GM18511 (cell line): ENCODE measurements at regions not wholly inside any gene's neighbourhood (a gene's known extent, or its start where the extent isn't known, plus 50 kb on each side); places are given as distances from the start of the nearest gene placed in this dataset.
"Not testable (repeated sequence)": the region's sequence is repeated elsewhere in the genome, so short reads cannot be mapped to it uniquely, and the experiment has no call there.

Experiments
- ATAC-seq: cut with Tn5 transposase; IDR thresholded peaks from one replicate; pipeline ENCODE4 v1.9.1; 2021; ENCODE audit warnings: mild to moderate bottlenecking, moderate library complexity; ENCODE audit not compliant: unreplicated experiment

GRCh38 chr1:222416001-222416791, 131.7 kb downstream of the HHIPL2 start:
- ATAC-seq, result no peak

- ATAC-seq, result no peak
Measured at GRCh38 chr1:222415441-222415840, 132.5 kb downstream of the HHIPL2 start.

DNA sequence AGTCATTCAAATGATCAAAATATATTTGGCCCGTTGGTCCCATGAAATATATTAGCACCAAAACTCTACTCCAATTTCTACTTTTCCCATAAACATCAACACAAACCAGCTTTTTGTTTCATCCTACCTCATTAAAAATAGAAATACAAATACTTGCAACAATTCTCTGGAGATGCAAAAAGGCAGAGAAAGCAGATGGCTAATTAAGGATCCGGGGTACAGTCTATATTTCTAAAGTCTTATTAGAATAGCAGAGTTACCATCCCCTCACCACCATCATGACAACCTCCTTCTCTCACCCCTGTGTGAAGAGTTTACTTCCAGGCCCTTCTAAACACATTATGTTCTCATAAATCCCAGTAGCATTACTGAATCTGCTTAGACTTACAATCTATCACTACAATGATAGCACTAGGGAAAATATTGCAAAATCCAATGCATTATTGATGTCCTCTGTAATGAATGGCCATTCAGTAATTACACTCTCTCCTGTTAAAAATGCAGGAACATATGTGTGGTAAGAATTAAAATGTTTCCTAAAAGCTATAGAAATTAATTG, 133.8 kb downstream of the HHIPL2 start:
- ATAC-seq, result no peak

GRCh38 chr1:222413436-222413835, 134.5 kb downstream of the HHIPL2 start:
- no peak for ATAC-seq

DNA sequence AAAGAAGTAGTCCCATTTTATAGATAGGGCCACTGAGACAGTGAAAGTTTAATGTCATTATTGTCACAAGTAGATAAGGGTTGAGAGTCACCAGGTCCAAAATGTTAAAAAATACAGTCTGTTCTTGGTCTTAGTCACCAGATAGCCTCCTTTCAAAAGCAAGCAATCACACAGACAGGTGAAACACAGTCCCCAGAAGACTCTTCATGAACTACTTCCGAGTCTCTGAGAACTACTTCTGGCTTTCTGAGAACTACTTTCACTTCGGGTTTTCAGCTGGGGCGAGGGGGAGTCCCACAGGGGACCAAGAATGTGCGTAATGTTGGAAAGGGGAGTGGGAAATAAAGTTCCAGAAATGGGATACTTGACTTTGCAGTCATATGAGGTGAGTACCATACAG, 143.2 kb downstream of the HHIPL2 start:
- peak; percentile 88 for ATAC-seq

DNA sequence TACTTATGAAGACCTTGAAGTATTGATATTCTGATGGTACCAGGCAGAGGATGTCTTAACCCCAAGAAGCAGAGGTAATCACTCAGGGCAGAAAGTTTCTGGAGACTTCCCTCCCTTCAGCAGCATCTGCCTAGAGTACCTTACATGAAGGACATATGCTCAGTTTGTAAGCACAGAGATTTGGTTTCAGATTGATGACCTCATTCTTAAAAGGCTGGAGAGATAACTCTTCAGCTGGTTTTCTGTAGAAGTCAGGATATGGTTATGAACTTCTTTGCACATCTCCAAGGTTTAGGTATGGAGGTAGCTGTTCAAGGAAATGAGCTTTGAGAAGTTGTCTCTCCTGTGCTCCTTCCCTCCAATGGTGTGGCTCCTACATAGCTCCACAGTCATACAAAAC, 148.7 kb downstream of the HHIPL2 start:
- no peak for ATAC-seq

GRCh38 chr1:222394224-222394623, 153.7 kb downstream of the HHIPL2 start:
- no peak for ATAC-seq

DNA sequence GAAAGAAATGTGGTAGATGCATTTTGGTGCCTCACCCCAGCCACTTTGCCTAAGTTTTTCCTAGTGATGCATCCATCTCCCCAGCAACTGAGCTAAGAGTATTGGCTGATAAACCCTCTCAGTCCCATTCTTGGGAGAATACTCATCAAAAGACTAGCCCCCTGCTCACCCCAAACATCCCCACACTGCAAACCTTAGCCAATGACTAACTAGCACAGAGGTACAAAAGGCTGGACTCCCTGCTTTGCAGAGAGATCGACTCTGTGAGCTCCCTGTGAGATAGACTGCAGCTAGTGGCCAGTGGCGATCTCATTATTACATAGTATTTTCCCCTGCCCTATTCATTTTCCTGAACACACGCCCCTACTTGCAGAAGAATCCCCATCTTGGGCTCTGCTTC, 155.3 kb downstream of the HHIPL2 start:
- ATAC-seq, result no peak

DNA sequence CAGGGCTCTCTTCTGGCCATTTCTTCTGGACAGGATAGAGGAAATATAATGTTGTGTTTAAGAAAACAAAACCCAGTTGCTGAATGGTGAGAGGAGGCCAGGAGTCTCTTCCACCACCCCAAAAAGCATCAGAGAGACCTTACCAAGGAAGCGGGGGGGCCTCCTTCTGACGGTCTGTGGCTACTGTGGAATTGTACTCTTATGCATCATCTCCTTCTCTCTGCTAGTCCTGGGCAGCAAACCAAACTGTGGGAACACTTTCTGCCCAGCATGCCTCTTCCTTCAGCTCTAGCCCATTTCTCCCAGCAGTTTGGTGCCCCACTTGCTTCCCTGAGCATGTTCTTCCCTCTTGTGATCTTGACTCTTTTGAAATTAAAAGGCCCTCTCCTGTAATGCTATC, 157.7 kb downstream of the HHIPL2 start:
- ATAC-seq, result no peak

DNA sequence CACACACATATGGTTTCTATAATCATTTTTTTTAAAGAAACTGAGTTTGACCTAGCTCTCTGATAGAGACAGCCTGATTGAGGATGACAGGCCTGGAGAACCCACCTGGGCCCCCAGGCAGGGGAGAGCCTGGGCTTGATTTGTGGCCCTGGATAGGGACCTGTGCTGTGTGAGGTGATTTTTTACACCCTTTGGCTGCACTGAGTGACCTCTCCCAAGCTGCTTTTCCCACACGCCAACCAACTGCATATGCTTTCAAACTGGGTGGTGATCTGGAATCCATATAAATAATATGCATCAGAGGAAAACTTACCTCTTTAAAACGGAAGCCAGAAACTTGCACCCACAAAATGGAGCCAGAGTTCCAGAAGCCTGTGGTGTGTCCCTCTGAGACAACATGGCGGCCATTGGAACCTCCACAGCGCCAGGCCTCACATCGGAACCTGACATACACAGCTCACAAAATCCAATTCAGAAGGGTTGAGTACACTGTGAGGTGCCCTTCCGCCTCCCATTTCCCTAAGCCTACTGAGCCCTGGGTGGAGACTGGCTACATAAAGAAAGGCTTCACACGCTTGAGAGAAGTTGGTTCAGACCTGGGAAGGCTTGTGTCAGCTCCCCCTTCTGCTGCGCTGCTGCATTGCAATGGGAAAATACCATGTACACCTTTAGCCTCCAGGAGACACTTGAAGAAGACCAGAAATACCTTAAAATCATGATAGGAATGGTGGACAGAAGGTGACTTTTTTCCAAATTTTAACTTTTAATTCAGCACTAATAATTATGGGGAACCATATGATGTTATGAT, 160.7 kb downstream of the HHIPL2 start:
- no peak for ATAC-seq

DNA sequence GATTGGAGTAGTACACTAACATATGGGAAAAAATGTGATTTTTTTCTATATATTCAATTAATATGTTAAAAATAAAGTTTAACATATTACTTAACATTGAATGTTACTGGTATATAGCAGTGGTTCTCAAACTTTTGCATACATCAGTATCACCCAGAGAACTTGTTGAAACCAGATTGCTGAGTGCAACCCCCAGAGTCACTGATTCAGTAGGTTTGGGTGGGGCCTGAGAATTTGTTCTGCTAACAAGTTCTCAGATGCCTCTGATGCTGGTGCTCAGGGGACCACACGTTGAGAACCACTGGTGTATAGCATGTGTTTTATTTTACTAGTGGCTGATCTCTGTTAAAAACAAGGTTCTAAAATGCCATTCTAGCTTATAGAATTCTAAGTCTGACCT, 161.9 kb downstream of the HHIPL2 start:
- ATAC-seq, result no peak

DNA sequence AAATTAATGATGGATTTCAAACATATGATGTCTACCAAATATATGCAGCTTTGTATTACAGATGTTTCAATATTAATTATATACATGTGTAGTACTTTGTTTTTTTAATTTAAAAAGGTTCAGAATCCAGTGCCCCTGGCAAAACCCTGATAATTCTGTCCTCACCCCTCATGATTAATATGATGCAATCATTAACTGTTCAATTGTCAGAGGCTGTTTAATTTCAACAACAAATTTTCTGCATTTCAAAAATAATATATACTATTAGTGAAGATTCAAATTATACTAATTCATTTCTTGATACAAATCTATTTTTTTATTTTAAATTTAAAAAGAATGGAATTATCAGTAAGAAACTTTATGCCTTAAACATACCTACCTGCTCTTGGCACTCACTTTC, 162.6 kb downstream of the HHIPL2 start:
- no peak for ATAC-seq

DNA sequence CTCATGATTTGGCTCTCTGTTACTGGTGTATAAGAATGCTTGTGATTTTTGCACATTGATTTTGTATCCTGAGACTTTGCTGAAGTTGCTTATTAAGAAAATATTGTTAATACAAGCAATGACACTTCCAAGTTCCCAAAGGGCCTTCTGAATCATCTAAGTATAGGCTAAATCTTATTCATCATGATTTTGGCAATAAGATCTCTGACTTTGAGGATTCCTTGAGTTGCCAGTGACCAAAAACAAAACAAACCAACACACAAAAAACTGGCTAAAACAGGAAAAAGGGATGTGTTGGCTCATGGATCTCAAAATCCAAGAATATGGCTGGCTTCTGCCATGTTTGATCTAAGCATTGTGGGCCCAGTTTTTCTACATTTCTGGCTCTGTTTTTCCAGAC, 163.4 kb downstream of the HHIPL2 start:
- no peak for ATAC-seq

DNA sequence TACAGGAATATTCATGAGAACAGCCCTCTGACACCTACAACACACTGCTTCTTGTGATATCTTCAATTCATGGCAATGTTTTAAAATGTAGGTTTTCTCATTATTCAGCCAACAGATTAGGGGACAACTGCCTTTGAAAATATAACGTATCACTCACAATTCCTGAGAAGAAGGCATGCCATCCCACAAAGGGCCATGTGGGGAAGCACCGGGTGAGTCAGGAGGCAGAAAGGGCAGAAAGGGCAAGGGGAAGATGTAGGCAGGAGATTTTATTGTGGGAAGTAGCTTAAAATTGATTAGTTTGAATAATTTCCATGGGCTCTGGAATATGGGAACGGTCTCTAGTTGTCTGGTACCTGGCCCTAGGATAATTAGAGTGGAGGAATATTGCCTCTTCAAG, 165.7 kb downstream of the HHIPL2 start:
- no peak for ATAC-seq

- no peak for ATAC-seq
Measured at GRCh38 chr1:222377428-222378088, 170.3 kb downstream of the HHIPL2 start.

DNA sequence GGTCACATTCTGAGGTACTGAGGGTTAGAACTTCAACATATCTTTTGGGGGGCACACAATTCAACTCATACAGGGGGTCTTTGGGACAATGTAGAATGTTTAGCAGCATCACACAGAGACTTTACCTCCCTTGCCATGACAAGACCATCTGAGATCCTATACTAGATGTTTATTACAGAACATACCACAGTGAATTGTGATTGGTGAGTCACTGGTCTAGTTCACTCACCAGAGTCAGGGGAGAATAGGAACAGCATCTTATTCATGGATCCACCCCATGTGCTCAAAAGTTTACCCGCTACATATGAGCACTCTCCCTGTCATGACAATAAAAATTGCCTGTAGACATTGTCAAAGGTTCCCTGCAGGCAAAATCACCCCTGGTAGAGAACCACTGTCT, 171.1 kb downstream of the HHIPL2 start:
- not testable (repeated sequence) for ATAC-seq

GRCh38 chr1:222375701-222376100, 172.2 kb downstream of the HHIPL2 start:
- ATAC-seq, result no peak

GRCh38 chr1:222373831-222374602, 173.9 kb downstream of the HHIPL2 start:
- ATAC-seq, result no peak

- ATAC-seq, result no peak
Measured at GRCh38 chr1:222373216-222373615, 174.7 kb downstream of the HHIPL2 start.

GRCh38 chr1:222372221-222372620, 175.7 kb downstream of the HHIPL2 start:
- ATAC-seq, result no peak
